ENCODE measurements at regions not wholly inside any gene's neighbourhood (a gene's known extent, or its start where the extent isn't known, plus 50 kb on each side); places are given as distances from the start of the nearest gene placed in this dataset.

DNA sequence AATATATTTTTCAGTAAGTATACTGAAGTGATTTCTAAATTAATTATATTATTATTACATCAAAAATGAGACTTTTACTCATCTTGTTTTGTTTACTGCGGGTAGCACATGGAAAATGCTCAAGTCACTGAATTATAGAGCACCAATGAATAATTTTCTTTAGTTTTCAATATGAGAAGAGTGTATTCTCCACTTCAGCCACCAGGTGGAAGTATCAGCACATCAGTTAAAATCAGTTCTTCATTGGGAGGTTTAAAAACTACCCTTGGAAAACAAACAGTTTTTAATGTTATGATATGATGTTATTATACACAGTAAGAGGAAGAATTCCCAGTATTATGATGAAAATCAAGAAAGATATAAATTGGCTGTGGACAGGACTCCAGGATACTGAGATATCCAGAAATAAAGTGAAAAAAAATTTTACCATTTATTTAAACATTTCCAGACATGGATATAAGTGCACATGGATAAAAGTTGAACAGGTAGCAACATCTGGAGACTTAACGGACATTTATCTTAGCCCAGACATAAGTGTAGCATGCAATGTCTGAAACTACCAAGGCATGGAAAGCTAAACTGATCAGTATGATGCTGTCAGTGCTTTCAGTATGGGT, 467.3 kb downstream of the KCNJ2 start:
- Histone ChIP-seq H3K27me3 (ENCODE audit: low read depth) (peaks cover 13% of the 10 kb centered on the region), H3K4me3 (no peak overlapping the region), H3K36me3 (no peaks in the 10 kb centered on the region), H3K4me1 (no peaks in the 10 kb centered on the region), H3K27ac (replicated peaks) (no peak overlapping the region), H3K9me3 (replicated peaks) (no peaks in the 10 kb centered on the region)
- DNase-seq, result no peak
- intact Hi-C loops (cut with micrococcal nuclease), result no loop called here
- TF ChIP-seq, protein P1, sequence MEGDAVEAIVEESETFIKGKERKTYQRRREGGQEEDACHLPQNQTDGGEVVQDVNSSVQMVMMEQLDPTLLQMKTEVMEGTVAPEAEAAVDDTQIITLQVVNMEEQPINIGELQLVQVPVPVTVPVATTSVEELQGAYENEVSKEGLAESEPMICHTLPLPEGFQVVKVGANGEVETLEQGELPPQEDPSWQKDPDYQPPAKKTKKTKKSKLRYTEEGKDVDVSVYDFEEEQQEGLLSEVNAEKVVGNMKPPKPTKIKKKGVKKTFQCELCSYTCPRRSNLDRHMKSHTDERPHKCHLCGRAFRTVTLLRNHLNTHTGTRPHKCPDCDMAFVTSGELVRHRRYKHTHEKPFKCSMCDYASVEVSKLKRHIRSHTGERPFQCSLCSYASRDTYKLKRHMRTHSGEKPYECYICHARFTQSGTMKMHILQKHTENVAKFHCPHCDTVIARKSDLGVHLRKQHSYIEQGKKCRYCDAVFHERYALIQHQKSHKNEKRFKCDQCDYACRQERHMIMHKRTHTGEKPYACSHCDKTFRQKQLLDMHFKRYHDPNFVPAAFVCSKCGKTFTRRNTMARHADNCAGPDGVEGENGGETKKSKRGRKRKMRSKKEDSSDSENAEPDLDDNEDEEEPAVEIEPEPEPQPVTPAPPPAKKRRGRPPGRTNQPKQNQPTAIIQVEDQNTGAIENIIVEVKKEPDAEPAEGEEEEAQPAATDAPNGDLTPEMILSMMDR (IDR thresholded peaks at IDR 0.05; ENCODE audit: borderline replicate concordance), result peak; percentile 84

- Histone ChIP-seq H3K4me3 (no peak overlapping the region), H3K27me3 (ENCODE audit: low read depth) (peaks cover 16% of the 10 kb centered on the region), H3K27ac (replicated peaks) (no peak overlapping the region), H3K36me3 (no peaks in the 10 kb centered on the region), H3K4me1 (no peaks in the 10 kb centered on the region), H3K9me3 (replicated peaks) (peaks cover 10% of the 10 kb centered on the region)
- no peak for DNase-seq
- intact Hi-C loops (cut with micrococcal nuclease), result no loop called here
- TF ChIP-seq, protein P1 (IDR thresholded peaks at IDR 0.05; ENCODE audit: borderline replicate concordance), result no peak
Measured at GRCh38 chr17:70642059-70642458, 472.7 kb downstream of the KCNJ2 start.

GRCh38 chr17:70644096-70644495, 474.8 kb downstream of the KCNJ2 start:
- H3K27ac ChIP-seq (replicated peaks), result no peak overlapping the region
- H3K9me3 ChIP-seq (replicated peaks), result peaks cover 10% of the 10 kb centered on the region
- no peak overlapping the region for H3K4me3 ChIP-seq
- H3K36me3 ChIP-seq, result no peaks in the 10 kb centered on the region
- TF ChIP-seq, protein P1 (IDR thresholded peaks at IDR 0.05; ENCODE audit: borderline replicate concordance), result no peak
- peaks cover 17% of the 10 kb centered on the region for H3K27me3 ChIP-seq (ENCODE audit: low read depth)
- intact Hi-C loops (cut with micrococcal nuclease), result no loop called here
- no peak for DNase-seq
- H3K4me1 ChIP-seq, result no peaks in the 10 kb centered on the region

- no peak overlapping the region for H3K4me3 ChIP-seq
- no peaks in the 10 kb centered on the region for H3K36me3 ChIP-seq
- TF ChIP-seq, protein P1 (IDR thresholded peaks at IDR 0.05; ENCODE audit: borderline replicate concordance), result no peak
- intact Hi-C loops (cut with micrococcal nuclease), result no loop called here
- H3K27me3 ChIP-seq (ENCODE audit: low read depth), result peaks cover 18% of the 10 kb centered on the region
- H3K4me1 ChIP-seq, result no peaks in the 10 kb centered on the region
- no peak overlapping the region for H3K27ac ChIP-seq (replicated peaks)
- peaks cover 10% of the 10 kb centered on the region for H3K9me3 ChIP-seq (replicated peaks)
- no peak for DNase-seq
Measured at GRCh38 chr17:70646673-70647072, 477.3 kb downstream of the KCNJ2 start.

GRCh38 chr17:70648166-70648565, 478.8 kb downstream of the KCNJ2 start:
- no peaks in the 10 kb centered on the region for H3K36me3 ChIP-seq
- intact Hi-C loops (cut with micrococcal nuclease), result no loop called here
- TF ChIP-seq, protein P1 (IDR thresholded peaks at IDR 0.05; ENCODE audit: borderline replicate concordance), result no peak
- peaks cover 15% of the 10 kb centered on the region for H3K27me3 ChIP-seq (ENCODE audit: low read depth)
- H3K9me3 ChIP-seq (replicated peaks), result peaks cover 10% of the 10 kb centered on the region
- no peak overlapping the region for H3K27ac ChIP-seq (replicated peaks)
- no peaks in the 10 kb centered on the region for H3K4me1 ChIP-seq
- no peak for DNase-seq
- H3K4me3 ChIP-seq, result no peak overlapping the region
